Prostate gland (tissue), 2 donors: ENCODE measurements at regions not wholly inside any gene's neighbourhood (a gene's known extent, or its start where the extent isn't known, plus 50 kb on each side); places are given as distances from the start of the nearest gene placed in this dataset.

Experiments used
- DNase-seq: peaks from one replicate; pipeline ENCODE4 v3.0.0-alpha.2; 2019; ENCODE audit warnings: low spot score
- H3K27ac ChIP-seq, 2 donors: fragments of 200-600 bp; sonication (generic); 2 replicates each; pipeline ENCODE4 v1.5.1; 2017 to 2019
- H3K27me3 ChIP-seq: fragments of 200-600 bp; sonication (generic); replicated peaks from 2 replicates; pipeline ENCODE4 v1.5.1; 2019; ENCODE audit not compliant: insufficient read depth
- H3K36me3 ChIP-seq, 2 donors: fragments of 200-600 bp; sonication (generic); 1 replicate in 1 of 2; 2 replicates in 1 of 2; pipeline versions ENCODE4 v1.5.1 to v1.8.1; 2017 to 2019
- H3K4me1 ChIP-seq: fragments of 200-600 bp; sonication (generic); replicated peaks from 2 replicates; pipeline ENCODE4 v1.5.1; 2019
- H3K4me3 ChIP-seq, 2 donors: fragments of 200-600 bp; sonication (generic); 2 replicates each; pipeline ENCODE4 v1.5.1; 2017 to 2019
- H3K9me3 ChIP-seq: fragments of 200-600 bp; sonication (generic); 2 replicates; pipeline ENCODE4 v1.5.1; 2017
- CTCF ChIP-seq, 4 experiments: fragments of 200-600 bp in 2 of 4; fragments of 450-650 bp in 2 of 4; sonication (generic) in 2 of 4; IDR thresholded peaks; 1 replicate in 3 of 4; 2 replicates in 1 of 4; pipeline ENCODE4 v1.5.1; 2016 to 2019; ENCODE audit warnings: antibody characterized with exemption in 4 of 4, mild to moderate bottlenecking in 2 of 4, moderate library complexity in 2 of 4
- POLR2A ChIP-seq: fragments of 450-650 bp; IDR thresholded peaks from one replicate; pipeline ENCODE4 v1.6.1; 2016; ENCODE audit warnings: antibody characterized with exemption, mild to moderate bottlenecking
- POLR2AphosphoS5 ChIP-seq: sonication (generic); formaldehyde crosslinking; IDR thresholded peaks from one replicate; pipeline ENCODE4 v1.6.1; 2017; ENCODE audit warnings: antibody characterized with exemption
- WGBS: methylation state at CpG from one replicate; pipeline ENCODE4 v1.1.5; 2018; 5-methylcytosine and 5-hydroxymethylcytosine counted together
- intact Hi-C: fragments of 100-400 bp; cut with DNase I; formaldehyde crosslinking; loops from one replicate; pipeline ENCODE4 v1.14.2; 2022

- Histone ChIP-seq H3K36me3 (no peaks in the 10 kb centered on the region), H3K27ac (no peak overlapping the region), H3K27me3 (no peaks in the 10 kb centered on the region), H3K9me3 (no peaks in the 10 kb centered on the region), H3K4me1 (no peaks in the 10 kb centered on the region), H3K4me3 (no peak overlapping the region)
- 81% methylated on average over 4 of the region's 4 CpGs for WGBS
- TF ChIP-seq POLR2AphosphoS5 (no peak), CTCF (IDR thresholded peaks at IDR 0.05) (no peak), POLR2A (no peak)
- intact Hi-C loops = no loop called here
- DNase-seq = no peak
These were observed 57.4 kb upstream of the TMPRSS15 start for GRCh38 chr21:18460979-18461378.

- 81% methylated on average over 3 of the region's 3 CpGs for WGBS
- no peaks in the 10 kb centered on the region for H3K36me3 ChIP-seq
- intact Hi-C loops = no loop called here
- DNase-seq = no peak
- H3K27me3 ChIP-seq = no peaks in the 10 kb centered on the region
- H3K4me3 ChIP-seq = no peak overlapping the region
- no peak for TF ChIP-seq CTCF (IDR thresholded peaks at IDR 0.05)
- TF ChIP-seq POLR2A = no peak
- no peak for TF ChIP-seq POLR2AphosphoS5
- no peaks in the 10 kb centered on the region for H3K9me3 ChIP-seq
- no peaks in the 10 kb centered on the region for H3K4me1 ChIP-seq
- no peak overlapping the region for H3K27ac ChIP-seq
These were observed 58.2 kb upstream of the TMPRSS15 start for GRCh38 chr21:18461743-18462142.

GRCh38 chr21:18467715-18468114 is 64.1 kb upstream of the TMPRSS15 start:
- H3K4me1 ChIP-seq = no peaks in the 10 kb centered on the region
- no peaks in the 10 kb centered on the region for H3K27me3 ChIP-seq
- no peaks in the 10 kb centered on the region for H3K36me3 ChIP-seq
- no peaks in the 10 kb centered on the region for H3K9me3 ChIP-seq
- TF ChIP-seq POLR2A (no peak), CTCF (IDR thresholded peaks at IDR 0.05) (no peak), POLR2AphosphoS5 (no peak)
- intact Hi-C loops = no loop called here
- H3K27ac ChIP-seq = no peak overlapping the region
- no peak overlapping the region for H3K4me3 ChIP-seq
- no peak for DNase-seq
- WGBS = 68% methylated on average over 2 of the region's 2 CpGs

- Histone ChIP-seq H3K4me1 (no peaks in the 10 kb centered on the region), H3K9me3 (no peaks in the 10 kb centered on the region), H3K27me3 (no peaks in the 10 kb centered on the region), H3K36me3 (no peaks in the 10 kb centered on the region), H3K27ac (no peak overlapping the region), H3K4me3 (no peak overlapping the region)
- 37% methylated on average over 6 of the region's 6 CpGs for WGBS
- intact Hi-C loops = no loop called here
- TF ChIP-seq POLR2A = no peak
- no peak for DNase-seq
These were observed 65.2 kb upstream of the TMPRSS15 start for GRCh38 chr21:18468790-18469189.

GRCh38 chr21:18476639-18477038 is 73.1 kb upstream of the TMPRSS15 start:
- 58% methylated on average over 1 of the region's 1 CpG for WGBS
- Histone ChIP-seq H3K4me1 (no peaks in the 10 kb centered on the region), H3K9me3 (no peaks in the 10 kb centered on the region), H3K36me3 (no peaks in the 10 kb centered on the region), H3K4me3 (no peak overlapping the region), H3K27me3 (no peaks in the 10 kb centered on the region), H3K27ac (no peak overlapping the region)
- no peak for DNase-seq
- intact Hi-C loops = no loop called here
- TF ChIP-seq CTCF (IDR thresholded peaks at IDR 0.05) = no peak
- TF ChIP-seq POLR2A = no peak
- TF ChIP-seq POLR2AphosphoS5 = no peak
